ENCODE measurements at regions not wholly inside any gene's neighbourhood (a gene's known extent, or its start where the extent isn't known, plus 50 kb on each side); places are given as distances from the start of the nearest gene placed in this dataset.
"Not testable (repeated sequence)": the region's sequence is repeated elsewhere in the genome, so short reads cannot be mapped to it uniquely, and the experiment has no call there.

- in situ Hi-C loops (cut with MboI; ENCODE audit: low pct_unique_long_range_greater_than_20kb, low sequenced_read_pairs, unreplicated experiment) = no loop called here
- TF ChIP-seq CTCF (IDR thresholded peaks at IDR 0.05; ENCODE audit: extremely low read depth, insufficient read depth, missing control alignments) = no peak
- DNase-seq (ENCODE audit: low spot score) = no peak
Measured at GRCh38 chr14:21852775-21853174, 179.2 kb upstream of the OR4E1 start.

- in situ Hi-C loops (cut with MboI; ENCODE audit: low pct_unique_long_range_greater_than_20kb, low sequenced_read_pairs, unreplicated experiment) = no loop called here
- peak; percentile 12 for DNase-seq (ENCODE audit: low spot score)
- peak; percentile 83 for TF ChIP-seq CTCF (IDR thresholded peaks at IDR 0.05; ENCODE audit: extremely low read depth, insufficient read depth, missing control alignments)
Measured at GRCh38 chr14:21852061-21852664, 178.5 kb upstream of the OR4E1 start.

GRCh38 chr14:21846902-21847301 is 173.3 kb upstream of the OR4E1 start:
- DNase-seq (ENCODE audit: low spot score); in situ Hi-C loops (cut with MboI; ENCODE audit: low pct_unique_long_range_greater_than_20kb, low sequenced_read_pairs, unreplicated experiment): not testable (repeated sequence)

GRCh38 chr14:21846227-21846885 is 172.7 kb upstream of the OR4E1 start:
- in situ Hi-C loops (cut with MboI; ENCODE audit: low pct_unique_long_range_greater_than_20kb, low sequenced_read_pairs, unreplicated experiment) = no loop called here
- DNase-seq (ENCODE audit: low spot score) = peak; percentile 18
- peak; percentile 73 for TF ChIP-seq CTCF (IDR thresholded peaks at IDR 0.05; ENCODE audit: extremely low read depth, insufficient read depth, missing control alignments)

GRCh38 chr14:21840765-21841164 is 167.1 kb upstream of the OR4E1 start:
- no peak for DNase-seq (ENCODE audit: low spot score)
- in situ Hi-C loops (cut with MboI; ENCODE audit: low pct_unique_long_range_greater_than_20kb, low sequenced_read_pairs, unreplicated experiment) = no loop called here
- no peak for TF ChIP-seq CTCF (IDR thresholded peaks at IDR 0.05; ENCODE audit: extremely low read depth, insufficient read depth, missing control alignments)

GRCh38 chr14:21833836-21834235 is 160.2 kb upstream of the OR4E1 start:
- no peak for DNase-seq (ENCODE audit: low spot score)
- TF ChIP-seq CTCF (IDR thresholded peaks at IDR 0.05; ENCODE audit: extremely low read depth, insufficient read depth, missing control alignments) = no peak
- in situ Hi-C loops (cut with MboI; ENCODE audit: low pct_unique_long_range_greater_than_20kb, low sequenced_read_pairs, unreplicated experiment) = no loop called here

- in situ Hi-C loops (cut with MboI; ENCODE audit: low pct_unique_long_range_greater_than_20kb, low sequenced_read_pairs, unreplicated experiment) = no loop called here
- no peak for TF ChIP-seq CTCF (IDR thresholded peaks at IDR 0.05; ENCODE audit: extremely low read depth, insufficient read depth, missing control alignments)
- DNase-seq (ENCODE audit: low spot score) = no peak
Measured at GRCh38 chr14:21825845-21826244, 152.2 kb upstream of the OR4E1 start.

All from GM13977 (cell line).